Body of pancreas (tissue), 4 donors: ENCODE measurements at regions not wholly inside any gene's neighbourhood (a gene's known extent, or its start where the extent isn't known, plus 50 kb on each side); places are given as distances from the start of the nearest gene placed in this dataset.

Source experiments
- POLR2A ChIP-seq, 3 donors: fragments of 450-650 bp; IDR thresholded peaks; one replicate each; pipeline ENCODE4 v1.6.1; 2016; ENCODE audit warnings: antibody characterized with exemption in 3 of 3, mild to moderate bottlenecking in 2 of 3
- TF ChIP-seq, protein P1 (sequence below), 7 experiments: fragments of 450-650 bp in 4 of 7; fragments of 200-600 bp in 3 of 7; sonication (generic) in 3 of 7; IDR thresholded peaks; one replicate each; pipeline ENCODE4 v1.5.1; 2016 to 2019; ENCODE audit warnings: antibody characterized with exemption in 7 of 7

DNA sequence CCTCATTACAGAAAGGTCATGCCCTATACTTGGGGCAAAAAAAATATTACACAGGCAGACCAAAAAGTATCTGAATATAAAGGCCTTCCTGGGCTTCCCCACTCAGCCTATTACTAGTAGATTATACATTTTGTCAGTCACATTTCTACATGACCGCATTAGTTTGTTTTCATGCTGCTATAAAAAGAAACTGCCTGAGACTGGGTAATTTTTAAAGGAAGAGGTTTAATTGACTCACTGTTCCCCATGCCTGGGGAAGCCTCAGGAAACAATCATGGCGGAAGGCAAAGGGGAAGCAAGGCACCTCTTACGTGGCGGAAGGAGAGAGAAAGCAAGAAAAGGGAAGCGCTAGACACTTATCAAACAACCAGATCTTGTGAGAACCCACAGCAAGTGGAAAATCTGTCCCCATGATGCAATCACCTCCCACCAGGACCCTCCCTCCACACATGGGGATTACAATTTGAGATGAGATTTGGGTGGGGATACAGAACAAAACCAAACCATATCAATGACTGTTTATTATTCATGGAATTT is 1312.0 kb downstream of the PCDH7 start:
- TF ChIP-seq, protein P1, sequence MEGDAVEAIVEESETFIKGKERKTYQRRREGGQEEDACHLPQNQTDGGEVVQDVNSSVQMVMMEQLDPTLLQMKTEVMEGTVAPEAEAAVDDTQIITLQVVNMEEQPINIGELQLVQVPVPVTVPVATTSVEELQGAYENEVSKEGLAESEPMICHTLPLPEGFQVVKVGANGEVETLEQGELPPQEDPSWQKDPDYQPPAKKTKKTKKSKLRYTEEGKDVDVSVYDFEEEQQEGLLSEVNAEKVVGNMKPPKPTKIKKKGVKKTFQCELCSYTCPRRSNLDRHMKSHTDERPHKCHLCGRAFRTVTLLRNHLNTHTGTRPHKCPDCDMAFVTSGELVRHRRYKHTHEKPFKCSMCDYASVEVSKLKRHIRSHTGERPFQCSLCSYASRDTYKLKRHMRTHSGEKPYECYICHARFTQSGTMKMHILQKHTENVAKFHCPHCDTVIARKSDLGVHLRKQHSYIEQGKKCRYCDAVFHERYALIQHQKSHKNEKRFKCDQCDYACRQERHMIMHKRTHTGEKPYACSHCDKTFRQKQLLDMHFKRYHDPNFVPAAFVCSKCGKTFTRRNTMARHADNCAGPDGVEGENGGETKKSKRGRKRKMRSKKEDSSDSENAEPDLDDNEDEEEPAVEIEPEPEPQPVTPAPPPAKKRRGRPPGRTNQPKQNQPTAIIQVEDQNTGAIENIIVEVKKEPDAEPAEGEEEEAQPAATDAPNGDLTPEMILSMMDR (IDR thresholded peaks at IDR 0.05), result no peak
- no peak for TF ChIP-seq POLR2A (IDR thresholded peaks at IDR 0.05)
